Coronary artery (tissue), 2 donors: ENCODE measurements at regions not wholly inside any gene's neighbourhood (a gene's known extent, or its start where the extent isn't known, plus 50 kb on each side); places are given as distances from the start of the nearest gene placed in this dataset.

Source experiments
- DNase-seq: peaks from one replicate; pipeline ENCODE4 v3.0.0-alpha.2; 2017; ENCODE audit warnings: low spot score
- H3K27ac ChIP-seq, 2 donors: fragments of 200-600 bp; sonication (generic); one replicate each; pipeline ENCODE4 v1.5.1; 2016 to 2019
- H3K4me3 ChIP-seq: fragments of 200-600 bp; sonication (generic); 2 replicates; pipeline ENCODE4 v1.5.1; 2016; ENCODE audit warnings: mild to moderate bottlenecking, moderate library complexity
- CTCF ChIP-seq: fragments of 200-600 bp; sonication (generic); IDR thresholded peaks from one replicate; pipeline ENCODE4 v1.5.1; 2019; ENCODE audit warnings: antibody characterized with exemption

- no peak overlapping the region for H3K27ac ChIP-seq
- DNase-seq = no peak
- no peak overlapping the region for H3K4me3 ChIP-seq
- TF ChIP-seq CTCF = no peak
These were observed 226.8 kb downstream of the TMEM167A start for GRCh38 chr5:82850393-82850792.

GRCh38 chr5:82849885-82850284, 227.3 kb downstream of the TMEM167A start:
- Histone ChIP-seq H3K27ac (no peak overlapping the region), H3K4me3 (no peak overlapping the region)
- no peak for TF ChIP-seq CTCF
- no peak for DNase-seq

- no peak for TF ChIP-seq CTCF
- Histone ChIP-seq H3K27ac (no peak overlapping the region), H3K4me3 (no peak overlapping the region)
- DNase-seq = no peak
These were observed 229.6 kb downstream of the TMEM167A start for GRCh38 chr5:82847562-82847961.

- TF ChIP-seq CTCF = no peak
- no peak overlapping the region for H3K4me3 ChIP-seq
- no peak for DNase-seq
- H3K27ac ChIP-seq = no peak overlapping the region
These were observed 237.3 kb downstream of the TMEM167A start for GRCh38 chr5:82839881-82840280.

GRCh38 chr5:82835488-82835887, 241.7 kb downstream of the TMEM167A start:
- no peak for DNase-seq
- no peak for TF ChIP-seq CTCF
- Histone ChIP-seq H3K4me3 (no peak overlapping the region), H3K27ac (no peak overlapping the region)

GRCh38 chr5:82834151-82834550, 243.0 kb downstream of the TMEM167A start:
- no peak overlapping the region for H3K27ac ChIP-seq
- DNase-seq = no peak
- H3K4me3 ChIP-seq = no peak overlapping the region
- TF ChIP-seq CTCF = no peak

GRCh38 chr5:82833277-82833676, 243.9 kb downstream of the TMEM167A start:
- DNase-seq = no peak
- TF ChIP-seq CTCF = no peak
- Histone ChIP-seq H3K4me3 (no peak overlapping the region), H3K27ac (no peak overlapping the region)
